BJ (cell line): ENCODE measurements at regions not wholly inside any gene's neighbourhood (a gene's known extent, or its start where the extent isn't known, plus 50 kb on each side); places are given as distances from the start of the nearest gene placed in this dataset.

Source experiments
- CTCF ChIA-PET: fragments of 350-600 bp; formaldehyde crosslinking; extraction: SDS; loops from one replicate; lab custom pipeline; 2021; ENCODE audit warnings: antibody characterized with exemption, inconsistent platforms; lab: Yijun Ruan, JAX
- POLR2A ChIA-PET: fragments of 300-600 bp; sonication (Branson Sonifier 250); formaldehyde crosslinking; extraction: SDS; loops from one replicate; lab custom pipeline; 2021; ENCODE audit warnings: antibody characterized with exemption; lab: Charles Lee
- DNase-seq: peaks from one replicate; pipeline ENCODE4 v3.0.0-alpha.2; 2011; ENCODE audit warnings: low read depth
- H3K27me3 ChIP-seq: 2 replicates; pipeline ENCODE4 v1.6.0; 2011; ENCODE audit warnings: low read length; ENCODE audit not compliant: control insufficient read depth, insufficient read depth
- H3K36me3 ChIP-seq: 2 replicates; pipeline ENCODE4 v1.5.1; 2011; ENCODE audit warnings: low read length; ENCODE audit not compliant: control insufficient read depth, insufficient read depth
- H3K4me3 ChIP-seq: 2 replicates; pipeline ENCODE4 v1.5.1; 2011; ENCODE audit warnings: low read depth, mild to moderate bottlenecking, control low read depth, low read length
- TF ChIP-seq, protein P1 (sequence below): IDR thresholded peaks from 2 replicates; pipeline ENCODE4 v1.5.1; 2011; ENCODE audit warnings: low read depth, mild to moderate bottlenecking, control low read depth, inconsistent platforms, low read length, moderate library complexity; ENCODE audit not compliant: insufficient read depth

DNA sequence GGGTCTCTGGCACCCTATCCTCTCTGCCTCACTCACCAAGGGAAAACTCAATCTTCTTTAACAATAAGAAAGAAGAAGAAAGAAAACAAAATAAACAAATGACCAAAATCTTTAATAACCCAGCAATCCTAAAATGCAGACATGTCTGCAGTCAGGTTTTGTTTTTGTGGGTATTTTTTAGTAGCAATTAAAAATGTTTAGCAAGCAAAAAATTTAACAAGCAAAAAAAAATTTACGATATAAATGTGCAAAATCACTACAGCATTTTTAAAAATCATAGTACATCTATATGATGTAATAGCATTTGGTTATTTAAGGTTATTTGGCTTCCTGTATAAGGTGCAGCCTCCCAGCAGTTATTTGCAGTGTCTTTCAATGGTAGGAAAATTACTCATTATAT is 151.3 kb upstream of the MAP3K1 start:
- ChIA-PET CTCF (no interaction called here), POLR2A (no interaction called here)
- peaks cover 3% of the 10 kb centered on the region for H3K27me3 ChIP-seq
- no peaks in the 10 kb centered on the region for H3K36me3 ChIP-seq
- no peak overlapping the region for H3K4me3 ChIP-seq
- no peak for DNase-seq
- TF ChIP-seq, protein P1, sequence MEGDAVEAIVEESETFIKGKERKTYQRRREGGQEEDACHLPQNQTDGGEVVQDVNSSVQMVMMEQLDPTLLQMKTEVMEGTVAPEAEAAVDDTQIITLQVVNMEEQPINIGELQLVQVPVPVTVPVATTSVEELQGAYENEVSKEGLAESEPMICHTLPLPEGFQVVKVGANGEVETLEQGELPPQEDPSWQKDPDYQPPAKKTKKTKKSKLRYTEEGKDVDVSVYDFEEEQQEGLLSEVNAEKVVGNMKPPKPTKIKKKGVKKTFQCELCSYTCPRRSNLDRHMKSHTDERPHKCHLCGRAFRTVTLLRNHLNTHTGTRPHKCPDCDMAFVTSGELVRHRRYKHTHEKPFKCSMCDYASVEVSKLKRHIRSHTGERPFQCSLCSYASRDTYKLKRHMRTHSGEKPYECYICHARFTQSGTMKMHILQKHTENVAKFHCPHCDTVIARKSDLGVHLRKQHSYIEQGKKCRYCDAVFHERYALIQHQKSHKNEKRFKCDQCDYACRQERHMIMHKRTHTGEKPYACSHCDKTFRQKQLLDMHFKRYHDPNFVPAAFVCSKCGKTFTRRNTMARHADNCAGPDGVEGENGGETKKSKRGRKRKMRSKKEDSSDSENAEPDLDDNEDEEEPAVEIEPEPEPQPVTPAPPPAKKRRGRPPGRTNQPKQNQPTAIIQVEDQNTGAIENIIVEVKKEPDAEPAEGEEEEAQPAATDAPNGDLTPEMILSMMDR = no peak

DNA sequence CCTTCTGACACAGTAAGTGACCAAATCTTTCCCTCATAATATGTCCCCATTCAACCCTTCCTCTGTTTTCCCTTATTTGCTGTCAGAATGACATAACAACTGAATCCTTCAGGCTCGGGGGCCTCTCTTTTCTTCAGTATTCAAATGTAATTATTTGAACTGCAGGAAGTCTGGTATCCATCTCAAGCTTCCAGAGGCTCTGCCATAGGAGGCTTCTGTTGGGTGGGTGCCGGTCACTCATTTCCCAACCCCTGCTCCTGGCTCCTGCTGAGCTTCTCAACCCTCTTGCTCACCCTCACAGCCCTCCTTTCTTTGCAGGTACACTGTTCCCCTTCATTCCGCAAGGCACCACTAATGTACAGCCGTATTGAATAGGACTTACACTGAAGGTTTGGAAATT is 151.8 kb upstream of the MAP3K1 start:
- CTCF ChIA-PET = no interaction called here
- Histone ChIP-seq H3K36me3 (no peaks in the 10 kb centered on the region), H3K4me3 (no peak overlapping the region), H3K27me3 (peaks cover 3% of the 10 kb centered on the region)
- TF ChIP-seq, protein P1 = no peak
- no peak for DNase-seq
- POLR2A ChIA-PET = no interaction called here

DNA sequence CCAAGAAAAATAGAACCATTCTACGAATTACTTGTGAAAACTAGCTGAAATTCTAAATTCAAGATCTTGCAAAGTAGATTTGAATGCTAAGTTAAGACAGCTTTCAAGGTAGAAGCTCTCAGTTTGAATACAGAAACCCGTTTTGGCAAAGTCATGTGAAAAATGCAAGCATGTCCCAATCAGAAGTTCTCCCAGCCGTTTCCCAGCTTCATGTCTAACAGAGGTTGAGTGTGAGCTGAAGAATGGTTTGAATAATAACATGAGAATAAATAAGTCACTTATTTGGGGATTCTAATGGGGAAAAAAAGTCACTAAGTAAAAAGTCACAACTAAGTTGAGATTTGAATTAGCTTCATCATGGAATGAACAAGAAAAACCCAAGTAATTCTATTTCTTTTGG is 152.5 kb upstream of the MAP3K1 start:
- CTCF ChIA-PET = interaction anchor here (0.6 kb wide), 1 partner anchor 396 kb away, joined by 3 read pairs; no protein-coding TSS in a partner anchor
- POLR2A ChIA-PET = no interaction called here
- no peak overlapping the region for H3K4me3 ChIP-seq
- DNase-seq = no peak
- peaks cover 3% of the 10 kb centered on the region for H3K27me3 ChIP-seq
- no peaks in the 10 kb centered on the region for H3K36me3 ChIP-seq
- TF ChIP-seq, protein P1 = no peak

DNA sequence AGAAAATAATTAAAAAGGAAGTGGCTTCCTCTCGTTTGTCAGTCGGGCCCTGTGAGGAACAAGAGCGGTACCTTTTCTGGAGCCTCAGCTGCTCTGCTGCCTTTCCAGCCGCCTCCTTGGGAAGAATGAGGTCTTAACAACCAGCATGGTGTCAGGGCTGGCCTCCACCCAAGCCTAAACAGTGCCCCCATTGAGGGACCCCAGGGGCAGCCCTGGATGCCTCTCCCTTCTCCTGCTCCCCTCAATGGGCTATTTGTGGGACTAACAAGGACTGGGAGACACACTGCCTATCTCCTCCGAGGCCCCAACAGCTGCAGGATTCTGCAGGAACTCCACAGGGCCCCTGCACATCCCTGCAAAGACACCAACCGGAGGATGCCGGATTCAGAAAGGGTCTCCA is 155.4 kb upstream of the MAP3K1 start:
- POLR2A ChIA-PET = no interaction called here
- Histone ChIP-seq H3K4me3 (no peak overlapping the region), H3K36me3 (no peaks in the 10 kb centered on the region), H3K27me3 (peaks cover 4% of the 10 kb centered on the region)
- CTCF ChIA-PET = interaction anchor here (0.6 to 0.9 kb wide), 2 partner anchors 10 to 42 kb away, joined by 3 read pairs; no protein-coding TSS in a partner anchor
- no peak for DNase-seq
- TF ChIP-seq, protein P1 = no peak

DNA sequence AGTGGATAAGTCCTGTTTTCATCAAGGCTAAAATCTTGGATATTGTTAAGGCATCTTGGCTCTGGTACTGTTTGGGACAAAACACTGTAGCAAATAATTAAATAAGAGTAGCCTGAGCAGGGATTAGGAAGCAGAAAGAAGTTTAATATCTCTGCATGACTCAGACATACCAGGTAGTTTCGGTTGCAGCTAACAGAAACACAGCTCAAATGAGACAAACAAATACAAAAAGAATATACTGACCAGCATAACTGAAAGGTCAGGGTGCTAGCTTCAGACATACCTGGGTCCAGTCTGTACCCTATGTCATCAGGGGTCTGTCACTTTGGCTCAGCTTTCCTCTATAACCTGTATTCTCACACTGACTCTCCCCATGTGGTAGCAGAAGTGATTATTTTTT is 156.4 kb upstream of the MAP3K1 start:
- Histone ChIP-seq H3K27me3 (peaks cover 5% of the 10 kb centered on the region), H3K36me3 (no peaks in the 10 kb centered on the region), H3K4me3 (no peak overlapping the region)
- ChIA-PET POLR2A (no interaction called here), CTCF (interaction anchor here (0.9 kb wide), 1 partner anchor 41 kb away, joined by 3 read pairs; no protein-coding TSS in a partner anchor)
- DNase-seq = no peak
- TF ChIP-seq, protein P1 = no peak
